Skeletal muscle tissue (tissue), 3 donors: ENCODE measurements at regions not wholly inside any gene's neighbourhood (a gene's known extent, or its start where the extent isn't known, plus 50 kb on each side); places are given as distances from the start of the nearest gene placed in this dataset.

Source experiments
- H3K27ac ChIP-seq: one replicate; pipeline ENCODE4 v1.7.0; 2013; ENCODE audit warnings: mild to moderate bottlenecking, low read depth, low read length, inconsistent platforms
- H3K27me3 ChIP-seq, 3 donors: one replicate each; pipeline ENCODE4 v1.7.0; 2013; ENCODE audit warnings: low read length in 3 of 3; ENCODE audit not compliant: control insufficient read depth in 3 of 3, insufficient read depth in 3 of 3
- H3K36me3 ChIP-seq, 3 donors: one replicate each; pipeline ENCODE4 v1.7.0; 2013; ENCODE audit warnings: low read length in 3 of 3; ENCODE audit not compliant: control insufficient read depth in 3 of 3, insufficient read depth in 3 of 3
- H3K4me1 ChIP-seq, 3 donors: one replicate each; pipeline ENCODE4 v1.7.0; 2013; ENCODE audit warnings: low read length in 3 of 3, mild to moderate bottlenecking in 3 of 3; ENCODE audit not compliant: control insufficient read depth in 3 of 3, insufficient read depth in 3 of 3
- H3K4me3 ChIP-seq, 3 donors: one replicate each; pipeline ENCODE4 v1.7.0; 2013; ENCODE audit warnings: low read length in 3 of 3
- H3K9ac ChIP-seq, 3 donors: one replicate each; pipeline ENCODE4 v1.7.0; 2013; ENCODE audit warnings: low read length in 3 of 3, mild to moderate bottlenecking in 3 of 3, moderate library complexity in 2 of 3, low read depth in 1 of 3
- H3K9me3 ChIP-seq, 3 donors: one replicate each; pipeline ENCODE4 v1.7.0; 2013; ENCODE audit warnings: low read length in 3 of 3; ENCODE audit not compliant: control insufficient read depth in 3 of 3
- donor health status: Osteomylitis.

DNA sequence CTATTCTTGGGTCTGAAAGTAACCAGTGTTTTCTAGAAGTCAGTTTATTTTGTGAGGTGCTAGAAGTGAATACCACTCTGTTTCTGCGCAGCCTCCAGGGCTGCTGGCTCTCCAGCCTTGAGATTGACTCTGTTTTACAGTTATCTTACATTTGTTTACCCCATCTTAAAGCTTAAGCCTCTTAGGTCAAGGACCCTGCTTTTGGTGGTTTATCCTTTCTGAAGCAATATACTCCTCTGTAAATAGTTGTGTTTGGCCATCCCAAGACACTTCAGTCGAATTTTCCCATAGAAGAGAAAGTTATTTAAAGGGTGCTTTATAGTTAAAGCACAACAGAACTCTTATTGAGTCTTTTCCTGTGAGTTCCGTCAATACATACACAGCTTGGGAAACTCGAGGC lies 190.6 kb upstream of the RSPO3 start:
- no peak overlapping the region for H3K27ac ChIP-seq
- H3K4me3 ChIP-seq, result no peak overlapping the region
- no peak overlapping the region for H3K9ac ChIP-seq
- no peaks in the 10 kb centered on the region for H3K27me3 ChIP-seq
- no peaks in the 10 kb centered on the region for H3K9me3 ChIP-seq
- no peaks in the 10 kb centered on the region for H3K4me1 ChIP-seq
- H3K36me3 ChIP-seq, result no peaks in the 10 kb centered on the region

- Histone ChIP-seq H3K36me3 (no peaks in the 10 kb centered on the region), H3K9ac (no peak overlapping the region), H3K9me3 (no peaks in the 10 kb centered on the region), H3K4me3 (no peak overlapping the region), H3K27me3 (no peaks in the 10 kb centered on the region), H3K4me1 (no peaks in the 10 kb centered on the region), H3K27ac (no peak overlapping the region)
Observed at GRCh38 chr6:126937426-126937825, 181.0 kb upstream of the RSPO3 start.

DNA sequence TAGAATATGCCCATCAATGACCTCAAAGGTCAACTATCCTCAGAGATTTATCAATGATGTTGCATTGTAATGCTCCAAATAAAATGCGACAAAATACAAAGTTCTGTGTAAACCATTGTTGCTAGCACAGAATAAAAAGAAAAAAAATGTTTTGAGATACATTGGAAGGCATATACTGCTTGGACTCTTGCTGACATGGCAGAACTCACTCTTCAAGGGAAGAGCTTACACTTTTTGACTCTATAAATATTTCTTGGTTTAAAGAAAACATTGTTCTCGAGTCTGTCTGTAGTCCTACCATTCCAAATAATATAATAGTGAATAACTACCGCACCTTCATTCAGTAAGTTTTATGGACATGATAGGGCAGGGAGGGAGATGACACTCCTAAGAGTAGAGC lies 178.7 kb upstream of the RSPO3 start:
- Histone ChIP-seq H3K9me3 (no peaks in the 10 kb centered on the region), H3K27ac (no peak overlapping the region), H3K36me3 (no peaks in the 10 kb centered on the region), H3K9ac (no peak overlapping the region), H3K27me3 (no peaks in the 10 kb centered on the region), H3K4me3 (no peak overlapping the region), H3K4me1 (no peaks in the 10 kb centered on the region)

DNA sequence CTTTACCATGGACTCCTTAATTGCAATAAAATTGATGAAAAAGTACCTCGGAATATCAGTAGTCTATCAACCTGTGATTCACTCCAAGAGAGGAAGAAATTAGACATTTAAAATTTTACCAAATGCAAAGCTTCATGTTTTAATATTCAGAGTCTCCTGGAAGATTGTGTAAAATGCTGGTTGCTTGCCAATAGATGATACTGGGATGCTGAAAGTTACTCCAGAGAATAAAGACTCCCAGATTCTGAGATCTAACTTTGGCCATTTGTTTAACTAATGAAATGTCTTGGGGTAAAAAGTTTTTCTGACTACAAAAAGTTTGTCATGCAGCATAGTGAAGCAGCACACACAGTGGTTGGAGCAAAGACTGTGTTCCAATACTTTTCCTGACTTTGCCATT lies 176.7 kb upstream of the RSPO3 start:
- no peaks in the 10 kb centered on the region for H3K36me3 ChIP-seq
- no peaks in the 10 kb centered on the region for H3K9me3 ChIP-seq
- H3K4me3 ChIP-seq, result no peak overlapping the region
- H3K4me1 ChIP-seq, result peaks cover 0 to 10% (median 1%) of the 10 kb centered on the region in 3 donors
- no peak overlapping the region for H3K9ac ChIP-seq
- H3K27me3 ChIP-seq, result no peaks in the 10 kb centered on the region
- no peak overlapping the region for H3K27ac ChIP-seq

DNA sequence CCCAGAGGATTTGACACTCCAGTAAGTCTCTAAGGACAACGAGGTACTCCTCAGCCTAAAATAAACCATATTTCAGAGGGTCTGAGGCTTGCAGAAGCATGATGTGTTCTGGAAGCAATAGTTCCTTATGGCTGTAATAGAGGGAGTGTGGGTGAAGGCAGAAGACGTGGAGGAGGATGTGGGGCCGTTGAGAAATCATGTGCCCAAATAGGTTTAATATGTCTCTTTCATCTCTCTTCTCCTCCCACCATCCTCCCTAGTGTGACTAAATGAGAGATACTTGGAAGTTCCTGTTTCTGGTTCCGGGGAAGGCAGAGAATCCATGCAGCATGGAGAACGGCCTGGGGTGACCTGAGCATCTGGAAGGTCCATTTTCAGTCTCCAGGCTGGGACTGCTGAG lies 174.0 kb upstream of the RSPO3 start:
- H3K27ac ChIP-seq, result no peak overlapping the region
- no peak overlapping the region for H3K4me3 ChIP-seq
- H3K9me3 ChIP-seq, result no peaks in the 10 kb centered on the region
- H3K4me1 ChIP-seq, result peaks cover 2 to 19% (median 10%) of the 10 kb centered on the region in 3 donors
- H3K36me3 ChIP-seq, result no peaks in the 10 kb centered on the region
- H3K27me3 ChIP-seq, result no peaks in the 10 kb centered on the region
- H3K9ac ChIP-seq, result no peak overlapping the region

GRCh38 chr6:126945150-126945685 lies 173.3 kb upstream of the RSPO3 start:
- H3K27ac ChIP-seq, result no peak overlapping the region
- no peaks in the 10 kb centered on the region for H3K36me3 ChIP-seq
- H3K4me3 ChIP-seq, result no peak overlapping the region
- H3K4me1 ChIP-seq, result peaks cover 2 to 19% (median 10%) of the 10 kb centered on the region in 3 donors
- H3K27me3 ChIP-seq, result no peaks in the 10 kb centered on the region
- H3K9ac ChIP-seq, result peak overlapping the region in 1 of 3 donors; percentile 9
- no peaks in the 10 kb centered on the region for H3K9me3 ChIP-seq

DNA sequence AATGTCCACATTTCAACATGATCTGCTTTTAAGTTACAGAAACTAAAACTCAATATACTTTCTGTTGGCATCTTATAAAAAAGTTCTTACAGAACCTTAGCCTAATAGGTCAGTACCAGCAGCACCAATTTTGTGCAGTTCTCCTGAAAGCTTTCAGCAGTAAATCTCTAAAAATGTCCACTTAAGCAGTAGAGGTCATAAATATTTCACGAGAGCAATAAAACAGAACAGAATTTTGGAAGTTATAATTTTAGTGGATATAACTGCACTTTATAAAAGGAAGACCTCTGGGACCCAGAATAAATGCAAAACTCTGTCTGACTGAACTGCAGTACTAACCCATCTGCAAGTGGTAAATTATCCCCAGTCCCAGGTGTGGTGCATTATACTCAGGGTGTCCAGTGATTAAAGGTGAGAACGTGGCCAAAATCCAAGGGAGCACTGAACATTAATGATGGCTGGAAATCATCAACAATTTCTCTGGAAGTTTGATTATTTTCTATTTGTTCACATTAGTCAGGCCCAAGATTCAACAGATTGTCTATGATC lies 172.6 kb upstream of the RSPO3 start:
- H3K9ac ChIP-seq, result no peak overlapping the region
- no peak overlapping the region for H3K27ac ChIP-seq
- H3K27me3 ChIP-seq, result no peaks in the 10 kb centered on the region
- no peaks in the 10 kb centered on the region for H3K36me3 ChIP-seq
- H3K9me3 ChIP-seq, result no peaks in the 10 kb centered on the region
- peaks cover 2 to 19% (median 10%) of the 10 kb centered on the region in 3 donors for H3K4me1 ChIP-seq
- H3K4me3 ChIP-seq, result no peak overlapping the region

DNA sequence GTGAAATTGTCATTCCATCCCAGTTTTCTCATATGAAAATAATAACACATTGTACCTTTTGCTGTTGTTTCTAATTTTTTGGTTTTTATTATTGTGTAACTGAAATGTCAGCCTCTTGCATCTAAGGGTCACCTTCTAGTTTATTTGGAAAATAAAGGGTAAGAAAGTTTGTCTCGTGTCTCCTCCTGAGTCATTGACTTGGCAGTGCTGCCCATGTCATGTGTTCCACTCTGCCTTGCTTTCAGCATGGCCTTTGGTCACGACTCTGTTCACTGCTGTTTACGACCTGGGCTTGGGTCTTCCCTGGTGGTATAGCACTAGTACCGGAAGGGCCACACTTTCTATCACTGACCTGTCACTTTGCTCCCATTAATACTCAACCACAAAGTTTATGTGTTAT lies 171.4 kb upstream of the RSPO3 start:
- Histone ChIP-seq H3K36me3 (no peaks in the 10 kb centered on the region), H3K4me3 (peak overlapping the region in 1 of 3 donors; percentile 18), H3K27me3 (no peaks in the 10 kb centered on the region), H3K27ac (peak overlapping the region; percentile 37), H3K9ac (no peak overlapping the region), H3K9me3 (no peaks in the 10 kb centered on the region), H3K4me1 (peaks cover 2 to 19% (median 10%) of the 10 kb centered on the region in 3 donors)

DNA sequence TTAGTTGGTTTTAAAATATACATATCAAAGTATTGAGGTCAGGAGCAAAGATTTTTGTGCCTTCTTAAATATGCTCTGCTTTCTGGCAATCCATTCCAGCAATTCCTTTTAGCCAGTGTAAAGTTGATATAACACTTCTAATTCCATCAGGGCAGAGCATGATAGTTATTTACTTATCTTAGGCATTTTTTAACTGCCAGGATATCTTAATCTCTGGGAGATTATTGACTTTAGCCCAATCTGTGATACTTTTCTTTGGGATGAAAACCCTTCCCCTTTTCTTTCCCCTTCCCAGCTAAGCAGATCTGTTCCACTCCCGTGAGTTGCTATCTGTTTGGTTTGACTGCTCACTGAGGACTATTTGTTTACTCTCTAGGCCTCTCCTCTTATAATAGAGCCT lies 168.7 kb upstream of the RSPO3 start:
- peaks cover 2 to 19% (median 10%) of the 10 kb centered on the region in 3 donors for H3K4me1 ChIP-seq

DNA sequence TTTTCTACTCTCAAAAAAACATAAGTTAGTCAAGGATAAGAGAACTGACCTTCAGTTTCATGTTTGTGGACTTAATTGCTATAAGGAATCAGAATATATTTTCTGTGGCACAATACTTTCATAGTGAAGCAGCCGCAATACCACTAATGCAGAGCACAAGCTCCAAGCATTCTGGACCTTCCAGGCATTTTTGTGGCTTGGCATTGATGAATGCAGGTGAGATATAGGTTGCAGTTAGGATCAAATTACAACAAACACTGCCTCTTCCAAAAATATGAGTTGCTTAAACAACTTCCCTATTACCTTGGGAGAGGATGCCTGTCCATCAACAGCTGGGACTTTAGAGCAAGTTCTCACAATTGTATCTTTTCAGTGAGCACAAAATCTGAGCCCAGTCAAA lies 162.8 kb upstream of the RSPO3 start:
- Histone ChIP-seq H3K27ac (no peak overlapping the region), H3K36me3 (no peaks in the 10 kb centered on the region), H3K4me1 (no peaks in the 10 kb centered on the region), H3K27me3 (no peaks in the 10 kb centered on the region), H3K9ac (no peak overlapping the region), H3K4me3 (no peak overlapping the region), H3K9me3 (no peaks in the 10 kb centered on the region)

More for the DNA sequence above, 168.7 kb upstream of the RSPO3 start:
- Histone ChIP-seq H3K36me3 (no peaks in the 10 kb centered on the region), H3K9me3 (no peaks in the 10 kb centered on the region), H3K9ac (no peak overlapping the region), H3K27ac (no peak overlapping the region), H3K4me3 (no peak overlapping the region), H3K27me3 (no peaks in the 10 kb centered on the region)
